ENCODE measurements at regions not wholly inside any gene's neighbourhood (a gene's known extent, or its start where the extent isn't known, plus 50 kb on each side); places are given as distances from the start of the nearest gene placed in this dataset.

DNA sequence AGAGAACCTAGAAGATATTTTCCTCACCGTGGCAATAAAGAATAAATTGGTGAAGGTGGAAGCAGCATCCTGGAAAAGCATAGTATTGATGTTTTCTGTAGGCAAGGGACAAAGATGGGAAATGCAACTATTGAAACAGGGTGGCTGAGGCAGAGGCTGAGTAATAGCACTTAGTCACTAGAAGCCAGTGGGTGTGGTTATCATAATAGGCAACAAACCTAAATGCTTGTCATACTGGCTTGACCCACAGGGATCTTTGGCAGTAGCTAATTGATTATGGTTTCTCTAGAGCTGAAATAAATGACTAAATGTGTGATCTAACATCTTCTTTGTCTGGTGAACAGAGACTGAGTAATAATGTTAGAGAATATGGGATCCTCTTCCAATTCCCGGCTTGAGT lies 353.6 kb upstream of the RPS6KA3 start:
- DNase-seq (ENCODE audit: low read depth in 3 of 3): no peak

- no peak for DNase-seq (ENCODE audit: low read depth in 3 of 3)
Measured at GRCh38 chrX:20609916-20610415, 343.3 kb upstream of the RPS6KA3 start.

DNA sequence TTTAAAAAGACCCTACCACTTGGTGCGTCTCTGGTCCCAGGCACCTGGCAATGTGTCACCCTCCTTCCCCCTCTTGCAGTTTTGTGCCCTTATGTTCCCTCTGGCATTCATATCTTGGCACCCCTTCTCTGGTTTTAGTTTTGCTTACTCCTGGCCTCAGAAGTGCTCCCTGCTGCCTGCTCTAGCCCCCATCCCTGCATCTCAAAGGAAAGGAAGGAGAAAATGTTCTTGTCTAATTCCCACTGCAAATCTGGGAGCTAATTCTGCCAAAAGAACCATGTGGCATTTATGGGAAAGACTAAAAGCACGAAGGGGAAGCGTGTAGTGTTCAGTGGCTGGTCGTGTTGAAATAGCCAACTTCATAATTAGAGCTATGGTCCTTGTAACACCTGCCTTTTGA lies 340.1 kb upstream of the RPS6KA3 start:
- DNase-seq (ENCODE audit: low read depth in 3 of 3): no peak

DNA sequence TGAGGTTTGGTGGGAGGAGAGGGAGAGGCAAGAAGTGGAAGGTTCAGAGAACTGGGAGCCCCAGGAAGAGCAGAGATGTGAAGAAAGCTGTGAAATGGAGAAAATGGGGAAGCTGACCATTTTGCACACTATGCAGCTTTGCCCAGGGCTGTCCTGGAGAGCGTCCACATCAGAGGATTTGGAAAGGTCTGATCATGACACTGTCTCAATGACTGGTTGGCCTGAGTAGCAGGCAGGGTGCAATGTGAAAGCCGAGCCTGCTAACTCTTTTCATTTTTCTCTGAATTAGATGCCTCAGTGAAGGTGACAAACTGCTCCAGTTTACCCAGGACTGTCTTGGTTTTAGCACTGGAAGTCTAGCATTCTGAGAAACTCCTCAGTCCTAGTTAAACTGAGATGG lies 330.1 kb upstream of the RPS6KA3 start:
- no peak for DNase-seq (ENCODE audit: low read depth in 3 of 3)

DNA sequence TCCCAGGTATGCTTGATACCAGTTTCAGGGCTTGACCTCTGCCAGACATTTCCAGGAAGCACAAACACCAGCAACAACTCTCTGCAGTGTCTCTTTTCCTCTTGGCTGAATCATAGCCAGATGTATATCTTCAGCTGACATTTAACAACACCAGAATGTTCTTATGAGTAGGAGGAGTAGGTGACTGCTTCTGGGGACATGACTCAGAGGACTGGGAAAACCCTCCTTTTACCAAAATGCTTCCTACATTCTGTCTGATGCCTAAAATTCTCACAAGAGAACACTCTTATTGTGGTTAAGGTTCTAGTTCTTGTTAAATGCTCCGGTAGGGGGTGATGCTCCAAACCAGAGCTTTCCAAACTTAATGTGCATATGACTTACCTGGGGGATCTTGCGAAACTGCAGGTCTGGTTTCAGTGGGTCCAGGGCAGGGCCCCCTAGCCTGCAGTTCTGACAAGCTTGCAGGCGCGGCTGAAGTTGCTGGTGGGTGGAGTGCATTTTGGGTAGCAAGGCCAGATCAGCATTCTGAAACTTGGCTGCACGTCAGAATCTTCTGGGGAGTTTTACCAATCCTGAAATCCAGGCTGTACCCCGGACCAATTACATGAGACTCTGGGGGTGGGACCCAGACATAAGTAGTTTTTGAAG lies 329.3 kb upstream of the RPS6KA3 start:
- peak; percentile 5 to 58 (median 41) for DNase-seq (ENCODE audit: low read depth in 3 of 3)

- DNase-seq (ENCODE audit: low read depth in 3 of 3): no peak
Measured at GRCh38 chrX:20594985-20595384, 328.3 kb upstream of the RPS6KA3 start.

DNA sequence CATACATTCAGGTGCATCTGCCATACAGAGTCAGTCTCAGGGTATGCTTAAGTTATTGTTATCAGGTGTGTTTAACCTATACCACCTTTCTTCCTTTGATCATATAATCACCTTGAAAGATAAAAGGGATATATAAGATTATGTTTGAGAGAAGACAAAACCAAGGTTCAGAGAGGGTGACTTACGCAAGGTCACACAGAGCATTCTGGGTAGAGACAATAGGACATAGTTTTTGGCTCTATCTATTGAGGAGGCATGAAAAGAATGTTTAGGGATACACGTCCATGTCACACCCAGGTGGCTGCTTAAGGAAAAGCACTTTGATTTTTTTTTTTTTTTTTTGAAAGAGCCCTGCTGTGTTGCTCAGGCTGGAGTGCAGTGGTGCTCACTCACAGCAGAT lies 327.1 kb upstream of the RPS6KA3 start:
- no peak for DNase-seq (ENCODE audit: low read depth in 3 of 3)

DNA sequence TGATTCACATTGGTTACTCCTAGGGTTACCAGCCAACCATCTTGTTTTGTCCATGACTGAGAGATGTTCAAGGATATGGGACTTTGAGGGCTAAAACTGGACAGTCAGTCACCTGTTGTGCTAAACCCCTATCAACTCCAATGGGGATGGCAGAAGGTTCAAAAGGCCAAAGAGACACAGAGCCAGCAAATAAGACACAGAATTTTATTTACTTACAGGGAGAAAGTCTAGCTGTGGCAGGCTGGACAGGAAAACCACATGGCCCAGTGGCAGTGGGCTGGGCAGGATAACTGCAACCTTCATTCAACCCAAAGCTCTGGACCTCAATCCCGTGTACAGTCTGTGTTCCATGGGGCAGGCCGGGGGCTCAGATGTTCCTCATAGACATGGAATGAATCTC lies 326.7 kb upstream of the RPS6KA3 start:
- DNase-seq (ENCODE audit: low read depth in 3 of 3): no peak

DNA sequence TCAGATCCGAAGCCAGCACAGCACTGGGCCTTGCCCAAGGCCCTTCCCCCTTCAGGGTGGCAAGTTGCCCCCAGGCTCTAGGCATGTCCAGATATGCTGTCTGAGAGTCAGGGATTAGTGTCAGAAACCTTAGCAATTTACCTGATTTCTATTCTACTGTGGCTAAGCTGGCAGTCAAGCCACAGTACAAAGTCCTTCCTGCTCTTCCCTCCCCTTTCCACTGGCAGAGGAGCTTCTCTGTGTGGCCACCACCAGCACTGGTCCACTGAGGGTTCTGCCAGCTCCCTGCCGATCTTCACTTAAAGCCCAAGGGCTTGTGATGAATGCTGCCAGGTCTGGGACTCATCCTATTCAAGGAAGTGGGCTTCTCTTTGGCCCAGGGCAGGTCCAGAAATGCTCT lies 324.5 kb upstream of the RPS6KA3 start:
- no peak for DNase-seq (ENCODE audit: low read depth in 3 of 3)

GRCh38 chrX:20585782-20586181 lies 319.1 kb upstream of the RPS6KA3 start:
- no peak for DNase-seq (ENCODE audit: low read depth in 3 of 3)

GRCh38 chrX:20571611-20572010 lies 304.9 kb upstream of the RPS6KA3 start:
- DNase-seq (ENCODE audit: low read depth in 3 of 3): no peak

- DNase-seq (ENCODE audit: low read depth in 3 of 3): no peak
Measured at GRCh38 chrX:20567108-20567507, 300.4 kb upstream of the RPS6KA3 start.

DNA sequence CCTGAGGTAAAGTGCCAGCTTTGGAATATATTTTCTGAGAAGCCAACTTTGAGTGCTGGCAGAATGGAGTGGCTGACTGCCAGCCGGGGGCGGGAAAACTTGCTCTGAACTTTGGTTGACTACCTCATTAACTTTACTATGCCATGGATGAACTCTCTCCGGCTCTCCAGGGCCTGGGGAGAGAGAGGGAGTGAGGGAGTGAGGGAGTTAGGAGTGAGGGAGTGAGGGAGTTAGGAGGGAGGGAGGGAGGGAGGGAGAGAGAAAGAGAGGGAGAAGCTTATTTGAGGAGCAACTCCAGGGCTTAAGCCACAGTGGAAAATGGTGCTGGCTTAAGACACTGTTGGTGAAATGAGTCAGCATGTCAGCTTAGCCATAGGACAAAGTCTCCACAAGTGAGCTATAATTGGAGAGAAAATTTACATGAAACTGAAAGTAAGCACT lies 280.9 kb upstream of the RPS6KA3 start:
- no peak for DNase-seq (ENCODE audit: low read depth in 3 of 3)

- DNase-seq (ENCODE audit: low read depth in 3 of 3): no peak
Measured at GRCh38 chrX:20545538-20545937, 278.8 kb upstream of the RPS6KA3 start.

GRCh38 chrX:20542072-20542471 lies 275.4 kb upstream of the RPS6KA3 start:
- DNase-seq (ENCODE audit: low read depth in 3 of 3): no peak

DNA sequence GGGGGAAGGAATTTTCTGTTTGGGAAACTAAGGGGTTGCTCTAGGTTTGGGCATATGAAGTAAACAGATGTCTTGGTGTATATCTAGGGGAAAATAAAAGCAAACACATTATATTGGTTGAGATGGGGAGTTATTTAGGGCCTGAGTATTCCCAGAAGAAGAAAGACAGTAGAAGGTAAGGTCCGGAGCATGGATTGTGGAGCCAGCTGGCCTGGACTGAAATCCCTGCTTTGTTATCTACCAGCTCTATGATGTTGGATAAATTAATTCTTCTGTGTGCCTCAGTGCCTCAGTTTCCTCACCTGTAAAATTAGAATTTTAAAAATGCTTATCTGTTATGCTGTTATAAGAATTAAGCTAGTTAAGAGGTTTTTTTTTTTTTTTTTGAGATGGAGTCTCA lies 272.3 kb upstream of the RPS6KA3 start:
- DNase-seq (ENCODE audit: low read depth in 3 of 3): no peak

GRCh38 chrX:20531667-20532066 lies 265.0 kb upstream of the RPS6KA3 start:
- no peak for DNase-seq (ENCODE audit: low read depth in 3 of 3)

- DNase-seq (ENCODE audit: low read depth in 3 of 3): peak in 1 of 3 donors; percentile 24
Measured at GRCh38 chrX:20530406-20530921, 263.8 kb upstream of the RPS6KA3 start.

- no peak for DNase-seq (ENCODE audit: low read depth in 3 of 3)
Measured at GRCh38 chrX:20529711-20530110, 263.0 kb upstream of the RPS6KA3 start.

GRCh38 chrX:20529301-20529700 lies 262.6 kb upstream of the RPS6KA3 start:
- DNase-seq (ENCODE audit: low read depth in 3 of 3): no peak

DNA sequence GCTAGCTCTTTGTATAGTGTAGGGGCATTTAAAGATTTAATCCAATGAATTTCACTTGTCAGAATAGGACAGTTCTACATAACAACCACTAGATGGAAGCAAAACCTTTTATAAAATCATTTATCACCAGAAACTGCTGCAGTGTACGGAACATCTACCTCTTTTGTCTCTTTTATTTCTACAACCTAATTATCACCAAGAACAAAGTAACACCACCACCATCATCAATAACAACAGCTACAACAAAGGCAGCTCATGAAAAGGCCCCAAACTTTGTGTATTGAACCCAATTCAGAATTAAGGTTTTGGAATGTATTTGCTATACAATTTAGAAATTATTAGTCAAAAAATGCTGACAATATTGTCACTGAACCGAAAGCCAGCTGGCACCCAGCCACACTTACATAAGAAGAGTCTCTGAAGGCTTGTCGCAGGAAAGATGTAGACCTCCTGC lies 260.9 kb upstream of the RPS6KA3 start:
- DNase-seq (ENCODE audit: low read depth in 3 of 3): no peak

DNA sequence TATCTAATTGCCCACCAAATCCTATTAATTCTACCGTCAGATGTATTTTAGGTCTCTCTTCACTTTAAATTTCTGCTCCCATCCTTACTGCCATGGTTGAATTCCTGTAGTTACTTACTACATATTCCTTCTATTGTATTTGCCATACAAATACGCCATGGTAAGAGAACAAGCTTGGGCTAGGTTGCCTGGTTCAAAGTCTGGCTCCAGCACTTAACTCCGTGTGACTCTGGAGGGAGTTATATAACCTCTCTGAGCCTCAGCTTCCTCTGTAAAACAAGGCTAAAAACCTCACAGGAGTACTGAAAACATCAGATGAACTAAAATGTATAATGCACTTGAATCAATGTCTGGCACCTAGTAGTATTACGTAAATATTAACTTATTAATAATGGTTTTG lies 260.3 kb upstream of the RPS6KA3 start:
- no peak for DNase-seq (ENCODE audit: low read depth in 3 of 3)

- DNase-seq (ENCODE audit: low read depth in 3 of 3): no peak
Measured at GRCh38 chrX:20523626-20524312, 257.1 kb upstream of the RPS6KA3 start.
